Right hindlimb (tissue), 1 donor: ENCODE measurements at regions not wholly inside any gene's neighbourhood (a gene's known extent, or its start where the extent isn't known, plus 50 kb on each side); places are given as distances from the start of the nearest gene placed in this dataset.
"Not testable (repeated sequence)": the region's sequence is repeated elsewhere in the genome, so short reads cannot be mapped to it uniquely, and the experiment has no call there.

Experiments used
- DNase-seq: peaks from one replicate; pipeline ENCODE4 v3.0.0-alpha.2; 2018

- DNase-seq: no peak
Measured at GRCh38 chr2:228956701-228957474, 314.2 kb downstream of the PID1 start.

- no peak for DNase-seq
Measured at GRCh38 chr2:228949831-228950230, 321.3 kb downstream of the PID1 start.

GRCh38 chr2:228945710-228946109 lies 325.4 kb downstream of the PID1 start:
- DNase-seq: no peak

GRCh38 chr2:228942856-228943255 lies 328.2 kb downstream of the PID1 start:
- no peak for DNase-seq

- no peak for DNase-seq
Measured at GRCh38 chr2:228938629-228939028, 332.5 kb downstream of the PID1 start.

- no peak for DNase-seq
Measured at GRCh38 chr2:228927028-228928010, 343.8 kb downstream of the PID1 start.

- DNase-seq: no peak
Measured at GRCh38 chr2:228919808-228920207, 351.3 kb downstream of the PID1 start.

- no peak for DNase-seq
Measured at GRCh38 chr2:228917220-228917619, 353.9 kb downstream of the PID1 start.

- no peak for DNase-seq
Measured at GRCh38 chr2:228916416-228917090, 354.5 kb downstream of the PID1 start.

GRCh38 chr2:228913176-228913575 lies 357.9 kb downstream of the PID1 start:
- DNase-seq: no peak

- DNase-seq: not testable (repeated sequence)
Measured at GRCh38 chr2:228910872-228911271, 360.2 kb downstream of the PID1 start.

GRCh38 chr2:228902176-228902575 lies 368.9 kb downstream of the PID1 start:
- DNase-seq: no peak

GRCh38 chr2:228901531-228901930 lies 369.6 kb downstream of the PID1 start:
- DNase-seq: no peak

- DNase-seq: no peak
Measured at GRCh38 chr2:228878138-228878537, 392.9 kb downstream of the PID1 start.

- no peak for DNase-seq
Measured at GRCh38 chr2:228876276-228876675, 394.8 kb downstream of the PID1 start.

- no peak for DNase-seq
Measured at GRCh38 chr2:228875152-228875900, 395.8 kb downstream of the PID1 start.

- no peak for DNase-seq
Measured at GRCh38 chr2:228871012-228871411, 400.1 kb downstream of the PID1 start.

GRCh38 chr2:228869636-228870264 lies 401.3 kb downstream of the PID1 start:
- DNase-seq: no peak

GRCh38 chr2:228867406-228867805 lies 403.7 kb downstream of the PID1 start:
- DNase-seq: no peak

- DNase-seq: no peak
Measured at GRCh38 chr2:228866781-228867180, 404.3 kb downstream of the PID1 start.

GRCh38 chr2:228866044-228866443 lies 405.0 kb downstream of the PID1 start:
- DNase-seq: no peak

- no peak for DNase-seq
Measured at GRCh38 chr2:228864131-228864530, 407.0 kb downstream of the PID1 start.
